Osteoblast (primary cell): ENCODE measurements at regions not wholly inside any gene's neighbourhood (a gene's known extent, or its start where the extent isn't known, plus 50 kb on each side); places are given as distances from the start of the nearest gene placed in this dataset.

ENCODE experiments used
- DNase-seq: peaks from one replicate; pipeline ENCODE4 v3.0.0; 2011; ENCODE audit warnings: low spot score, mixed read lengths; ENCODE audit not compliant: insufficient read length; ENCODE audit errors: missing footprints
- H2AFZ ChIP-seq: 2 replicates; pipeline ENCODE4 v1.6.0; 2011; ENCODE audit warnings: mild to moderate bottlenecking, low read length
- H3K27ac ChIP-seq: 2 replicates; pipeline ENCODE4 v1.5.1; 2011; ENCODE audit warnings: mild to moderate bottlenecking, low read depth, low read length, moderate library complexity
- H3K27me3 ChIP-seq: 2 replicates; pipeline ENCODE4 v1.6.0; 2012; ENCODE audit warnings: mild to moderate bottlenecking, control low read depth, inconsistent platforms, low read length, moderate library complexity; ENCODE audit not compliant: insufficient read depth
- H3K36me3 ChIP-seq: 2 replicates; pipeline ENCODE4 v1.5.1; 2011; ENCODE audit warnings: mild to moderate bottlenecking, low read length, control low read depth, moderate library complexity; ENCODE audit not compliant: insufficient read depth
- H3K4me1 ChIP-seq: 2 replicates; pipeline ENCODE4 v1.5.1; 2011; ENCODE audit warnings: mild to moderate bottlenecking, low read length, control low read depth, moderate library complexity; ENCODE audit not compliant: insufficient read depth
- H3K4me2 ChIP-seq: 2 replicates; pipeline ENCODE4 v1.6.0; 2011; ENCODE audit warnings: mild to moderate bottlenecking, low read length; ENCODE audit not compliant: insufficient read depth
- H3K4me3 ChIP-seq: fragments of 200-600 bp; sonication (generic); 3 replicates; pipeline ENCODE4 v1.5.1; 2012; ENCODE audit warnings: mild to moderate bottlenecking, low read length, inconsistent platforms; ENCODE audit not compliant: insufficient read depth
- H3K79me2 ChIP-seq: 2 replicates; pipeline ENCODE4 v1.6.0; 2012; ENCODE audit warnings: mild to moderate bottlenecking, low read length, control low read depth, inconsistent platforms; ENCODE audit not compliant: insufficient read depth
- H3K9me3 ChIP-seq: 2 replicates; pipeline ENCODE4 v1.5.1; 2011; ENCODE audit warnings: low read depth, low read length, control low read depth
- H4K20me1 ChIP-seq: 2 replicates; pipeline ENCODE4 v1.6.0; 2012; ENCODE audit warnings: mild to moderate bottlenecking, low read length, control low read depth; ENCODE audit not compliant: insufficient read depth
- TF ChIP-seq, protein P1 (sequence below): IDR thresholded peaks from 2 replicates; pipeline ENCODE4 v1.5.1; 2011; ENCODE audit warnings: mild to moderate bottlenecking, low read depth, low read length, moderate library complexity; ENCODE audit errors: extremely low read depth

DNA sequence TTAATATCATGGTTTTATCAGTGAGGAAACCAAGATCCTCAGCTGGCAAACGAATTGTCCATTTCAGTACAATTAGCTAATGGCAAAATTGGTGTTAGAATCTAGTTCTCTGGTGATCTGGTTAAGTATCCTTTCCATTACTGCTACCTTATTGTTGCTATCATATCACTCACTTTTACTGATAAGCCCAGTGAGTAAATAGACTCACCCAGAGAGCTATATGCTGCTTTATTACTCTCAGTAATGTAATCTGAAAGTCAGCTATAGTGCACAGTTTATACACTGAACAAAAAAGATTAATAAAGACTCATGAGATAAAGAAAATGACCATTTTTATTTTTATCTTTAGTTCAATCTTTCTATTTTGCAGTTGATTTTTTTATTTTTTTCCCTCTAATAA lies 95.0 kb downstream of the DMAC1 start:
- no peak for DNase-seq
- H4K20me1 ChIP-seq, result no peaks in the 10 kb centered on the region
- no peak overlapping the region for H3K4me3 ChIP-seq
- no peaks in the 10 kb centered on the region for H3K27me3 ChIP-seq
- H3K9me3 ChIP-seq, result no peaks in the 10 kb centered on the region
- H3K36me3 ChIP-seq, result no peaks in the 10 kb centered on the region
- H3K27ac ChIP-seq, result no peak overlapping the region
- no peaks in the 10 kb centered on the region for H3K4me1 ChIP-seq
- TF ChIP-seq, protein P1, sequence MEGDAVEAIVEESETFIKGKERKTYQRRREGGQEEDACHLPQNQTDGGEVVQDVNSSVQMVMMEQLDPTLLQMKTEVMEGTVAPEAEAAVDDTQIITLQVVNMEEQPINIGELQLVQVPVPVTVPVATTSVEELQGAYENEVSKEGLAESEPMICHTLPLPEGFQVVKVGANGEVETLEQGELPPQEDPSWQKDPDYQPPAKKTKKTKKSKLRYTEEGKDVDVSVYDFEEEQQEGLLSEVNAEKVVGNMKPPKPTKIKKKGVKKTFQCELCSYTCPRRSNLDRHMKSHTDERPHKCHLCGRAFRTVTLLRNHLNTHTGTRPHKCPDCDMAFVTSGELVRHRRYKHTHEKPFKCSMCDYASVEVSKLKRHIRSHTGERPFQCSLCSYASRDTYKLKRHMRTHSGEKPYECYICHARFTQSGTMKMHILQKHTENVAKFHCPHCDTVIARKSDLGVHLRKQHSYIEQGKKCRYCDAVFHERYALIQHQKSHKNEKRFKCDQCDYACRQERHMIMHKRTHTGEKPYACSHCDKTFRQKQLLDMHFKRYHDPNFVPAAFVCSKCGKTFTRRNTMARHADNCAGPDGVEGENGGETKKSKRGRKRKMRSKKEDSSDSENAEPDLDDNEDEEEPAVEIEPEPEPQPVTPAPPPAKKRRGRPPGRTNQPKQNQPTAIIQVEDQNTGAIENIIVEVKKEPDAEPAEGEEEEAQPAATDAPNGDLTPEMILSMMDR, result no peak
- H2AFZ ChIP-seq, result no peak overlapping the region
- H3K79me2 ChIP-seq, result no peaks in the 10 kb centered on the region
- H3K4me2 ChIP-seq, result no peak overlapping the region

DNA sequence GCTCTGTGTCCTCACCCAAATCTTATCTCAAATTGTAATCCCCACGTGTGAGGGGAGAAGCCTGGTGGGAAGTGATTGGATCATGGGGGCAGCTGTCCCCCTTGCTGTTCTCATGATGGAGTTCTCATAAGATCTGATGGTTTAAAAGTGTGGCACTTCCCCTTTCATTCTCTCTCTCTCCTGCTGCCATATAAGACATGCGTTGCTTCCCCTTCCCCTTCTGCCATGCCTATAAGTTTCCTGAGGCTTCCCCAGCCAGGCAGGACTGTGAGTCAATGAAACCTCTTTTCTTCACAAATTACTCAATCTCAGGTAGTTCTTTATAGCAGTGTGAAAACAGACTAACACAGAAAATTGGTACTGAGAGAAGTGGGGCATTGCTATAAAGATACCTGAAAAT lies 107.7 kb downstream of the DMAC1 start:
- Histone ChIP-seq H3K27ac (no peak overlapping the region), H2AFZ (no peak overlapping the region), H3K4me2 (no peak overlapping the region), H3K4me3 (no peak overlapping the region), H3K27me3 (no peaks in the 10 kb centered on the region), H4K20me1 (no peaks in the 10 kb centered on the region), H3K36me3 (no peaks in the 10 kb centered on the region), H3K9me3 (no peaks in the 10 kb centered on the region), H3K4me1 (no peaks in the 10 kb centered on the region), H3K79me2 (no peaks in the 10 kb centered on the region)
- DNase-seq, result no peak
- TF ChIP-seq, protein P1, result no peak

DNA sequence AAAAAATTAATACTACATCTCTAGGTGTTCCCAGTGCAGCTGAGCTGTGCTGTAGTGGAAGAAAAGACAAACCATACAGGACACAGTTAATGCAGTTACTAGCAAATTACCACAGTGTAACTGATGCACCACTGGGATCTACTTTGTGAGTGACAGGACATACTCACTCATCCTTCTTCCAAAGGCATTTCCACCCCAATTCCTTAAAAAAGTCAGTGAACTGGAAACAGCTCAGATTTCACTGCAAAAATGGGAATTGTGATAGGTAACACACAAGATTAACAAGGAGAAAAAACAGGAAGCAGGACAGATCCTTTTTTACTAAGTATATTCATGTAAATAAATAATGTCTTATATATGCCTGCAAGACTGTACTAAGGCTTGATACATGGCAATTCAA lies 109.6 kb downstream of the DMAC1 start:
- no peak overlapping the region for H3K27ac ChIP-seq
- H4K20me1 ChIP-seq, result no peaks in the 10 kb centered on the region
- no peaks in the 10 kb centered on the region for H3K79me2 ChIP-seq
- no peak overlapping the region for H2AFZ ChIP-seq
- H3K4me3 ChIP-seq, result no peak overlapping the region
- no peaks in the 10 kb centered on the region for H3K27me3 ChIP-seq
- H3K36me3 ChIP-seq, result no peaks in the 10 kb centered on the region
- no peaks in the 10 kb centered on the region for H3K9me3 ChIP-seq
- TF ChIP-seq, protein P1, result no peak
- no peak overlapping the region for H3K4me2 ChIP-seq
- H3K4me1 ChIP-seq, result no peaks in the 10 kb centered on the region
- no peak for DNase-seq

DNA sequence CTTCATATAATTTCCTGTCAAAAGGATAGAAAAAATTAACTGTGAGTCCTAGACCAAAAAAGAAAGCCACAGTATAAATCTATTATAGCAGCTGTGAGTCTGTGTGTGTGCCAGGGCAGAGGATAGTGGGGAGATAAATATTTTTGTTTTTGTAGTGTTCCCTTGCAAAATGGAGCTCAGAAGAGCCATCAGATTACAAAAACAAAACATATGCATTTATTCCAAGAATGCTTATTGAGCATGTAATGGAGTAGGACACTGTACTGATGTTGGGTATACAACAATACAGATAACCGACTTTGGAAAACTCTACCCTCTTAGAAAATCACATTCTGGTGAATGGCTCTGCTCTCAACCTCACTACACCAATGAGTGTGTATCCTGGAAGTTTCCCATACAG lies 111.0 kb downstream of the DMAC1 start:
- H2AFZ ChIP-seq, result no peak overlapping the region
- no peak overlapping the region for H3K4me2 ChIP-seq
- H3K27ac ChIP-seq, result no peak overlapping the region
- H3K79me2 ChIP-seq, result no peaks in the 10 kb centered on the region
- H3K4me3 ChIP-seq, result no peak overlapping the region
- TF ChIP-seq, protein P1, result no peak
- no peaks in the 10 kb centered on the region for H3K9me3 ChIP-seq
- no peak for DNase-seq
- H3K36me3 ChIP-seq, result no peaks in the 10 kb centered on the region
- no peaks in the 10 kb centered on the region for H3K27me3 ChIP-seq
- no peaks in the 10 kb centered on the region for H4K20me1 ChIP-seq
- no peaks in the 10 kb centered on the region for H3K4me1 ChIP-seq
